ENCODE measurements at regions not wholly inside any gene's neighbourhood (a gene's known extent, or its start where the extent isn't known, plus 50 kb on each side); places are given as distances from the start of the nearest gene placed in this dataset.

GRCh38 chr1:60889709-60890108 is 192.7 kb upstream of the NFIA start:
- H3K9me3 ChIP-seq, result no peaks in the 10 kb centered on the region
- WGBS, 3 donors, result 95 to 100% (median 100%) methylated on average over 2 of the region's 2 CpGs
- TF ChIP-seq CTCF (IDR thresholded peaks at IDR 0.05), result no peak

GRCh38 chr1:60888126-60888525 is 194.2 kb upstream of the NFIA start:
- H3K4me1 ChIP-seq, result peaks cover 5% of the 10 kb centered on the region
- intact Hi-C loops (cut with DNase I), result no loop called here
- H3K4me3 ChIP-seq, result no peak overlapping the region
- DNase-seq (no peak), ATAC-seq (no peak)
- H3K9me3 ChIP-seq, result no peaks in the 10 kb centered on the region
- H3K36me3 ChIP-seq (ENCODE audit: insufficient read depth in 1 of 2, low read depth in 1 of 2), result no peaks in the 10 kb centered on the region
- no peak for TF ChIP-seq CTCF (IDR thresholded peaks at IDR 0.05)
- H3K27ac ChIP-seq, result no peak overlapping the region
- no peaks in the 10 kb centered on the region for H3K27me3 ChIP-seq (ENCODE audit: insufficient read depth in 3 of 3, low read length in 2 of 3)
- 89 to 93% (median 90%) methylated on average over 3 of the region's 3 CpGs for WGBS, 3 donors

More at GRCh38 chr1:60889709-60890108, 192.7 kb upstream of the NFIA start:
- intact Hi-C loops (cut with DNase I), result no loop called here
- H3K36me3 ChIP-seq (ENCODE audit: insufficient read depth in 1 of 2, low read depth in 1 of 2), result no peaks in the 10 kb centered on the region
- H3K4me3 ChIP-seq, result no peak overlapping the region
- H3K27ac ChIP-seq, result no peak overlapping the region
- no peaks in the 10 kb centered on the region for H3K27me3 ChIP-seq (ENCODE audit: insufficient read depth in 3 of 3, low read length in 2 of 3)
- DNase-seq (no peak), ATAC-seq (no peak)
- H3K4me1 ChIP-seq, result peaks cover 5% of the 10 kb centered on the region

- no peaks in the 10 kb centered on the region for H3K36me3 ChIP-seq (ENCODE audit: insufficient read depth in 1 of 2, low read depth in 1 of 2)
- H3K27ac ChIP-seq, result no peak overlapping the region
- no peak for ATAC-seq
- WGBS, 3 donors, result 57 to 74% (median 61%) methylated on average over 6 of the region's 6 CpGs
- H3K4me3 ChIP-seq, result no peak overlapping the region
- intact Hi-C loops (cut with DNase I), result no loop called here
- no peaks in the 10 kb centered on the region for H3K9me3 ChIP-seq
- peaks cover 5% of the 10 kb centered on the region for H3K4me1 ChIP-seq
- DNase-seq, result no peak
- no peaks in the 10 kb centered on the region for H3K27me3 ChIP-seq (ENCODE audit: insufficient read depth in 3 of 3, low read length in 2 of 3)
- TF ChIP-seq CTCF (IDR thresholded peaks at IDR 0.05), result no peak
These were observed 195.5 kb upstream of the NFIA start for GRCh38 chr1:60886793-60887331.

GRCh38 chr1:60886090-60886489 is 196.3 kb upstream of the NFIA start:
- H3K27me3 ChIP-seq (ENCODE audit: insufficient read depth in 3 of 3, low read length in 2 of 3), result no peaks in the 10 kb centered on the region
- no peak for ATAC-seq
- DNase-seq, result no peak
- peaks cover 5% of the 10 kb centered on the region for H3K4me1 ChIP-seq
- intact Hi-C loops (cut with DNase I), result no loop called here
- no peak for TF ChIP-seq CTCF (IDR thresholded peaks at IDR 0.05)
- H3K27ac ChIP-seq, result no peak overlapping the region
- no peaks in the 10 kb centered on the region for H3K9me3 ChIP-seq
- WGBS, 3 donors, result 91 to 97% (median 93%) methylated on average over 1 of the region's 1 CpG
- H3K4me3 ChIP-seq, result no peak overlapping the region
- no peaks in the 10 kb centered on the region for H3K36me3 ChIP-seq (ENCODE audit: insufficient read depth in 1 of 2, low read depth in 1 of 2)

- 94 to 97% (median 96%) methylated on average over 2 of the region's 2 CpGs for WGBS, 3 donors
- ATAC-seq, result no peak
- intact Hi-C loops (cut with DNase I), result no loop called here
These were observed 202.2 kb upstream of the NFIA start for GRCh38 chr1:60880202-60880601.

More at GRCh38 chr1:60880202-60880601, 202.2 kb upstream of the NFIA start:
- Histone ChIP-seq H3K4me1 (no peaks in the 10 kb centered on the region), H3K36me3 (ENCODE audit: insufficient read depth in 1 of 2, low read depth in 1 of 2) (no peaks in the 10 kb centered on the region), H3K27me3 (ENCODE audit: insufficient read depth in 3 of 3, low read length in 2 of 3) (no peaks in the 10 kb centered on the region), H3K27ac (no peak overlapping the region), H3K4me3 (no peak overlapping the region), H3K9me3 (no peaks in the 10 kb centered on the region)
- DNase-seq, result no peak
- TF ChIP-seq CTCF (IDR thresholded peaks at IDR 0.05), result no peak

Measured in psoas muscle (tissue), 7 donors.